Adrenal gland (tissue), 9 donors: ENCODE measurements at regions not wholly inside any gene's neighbourhood (a gene's known extent, or its start where the extent isn't known, plus 50 kb on each side); places are given as distances from the start of the nearest gene placed in this dataset.

Source experiments
- DNase-seq, 7 donors: peaks; one replicate each; pipeline ENCODE4 v3.0.0-alpha.2; 2019 to 2020
- H3K27ac ChIP-seq, 5 donors: fragments of 200-600 bp; sonication (generic) in 4 of 5; 1 replicate in 3 of 5; 2 replicates in 2 of 5; pipeline versions ENCODE4 v1.5.1 to v1.8.0; 2016 to 2020; ENCODE audit warnings: mild to moderate bottlenecking in 1 of 5
- H3K27me3 ChIP-seq: fragments of 200-600 bp; 2 replicates; pipeline ENCODE4 v1.8.0; 2021
- H3K36me3 ChIP-seq, 2 donors: fragments of 200-600 bp; replicated peaks in 1 of 2; 1 replicate in 1 of 2; 2 replicates in 1 of 2; pipeline versions ENCODE4 v1.5.1 to v1.8.0; 2018 to 2022
- H3K4me1 ChIP-seq, 2 donors: fragments of 200-600 bp; replicated peaks in 1 of 2; 1 replicate in 1 of 2; 2 replicates in 1 of 2; pipeline versions ENCODE4 v1.5.1 to v1.8.0; 2018 to 2021
- H3K4me3 ChIP-seq, 4 donors: fragments of 200-600 bp; sonication (generic) in 3 of 4; one replicate each; pipeline ENCODE4 v1.5.1; 2016 to 2018
- H3K9me3 ChIP-seq, 3 donors: fragments of 200-600 bp; sonication (generic) in 1 of 3; replicated peaks in 1 of 3; 1 replicate in 2 of 3; 2 replicates in 1 of 3; pipeline versions ENCODE4 v1.5.1 to v1.8.0; 2016 to 2021
- CTCF ChIP-seq, 6 experiments: fragments of 450-650 bp in 4 of 6; fragments of 200-600 bp in 2 of 6; sonication (generic) in 1 of 6; IDR thresholded peaks; 1 replicate in 5 of 6; 2 replicates in 1 of 6; pipeline versions ENCODE4 v1.5.1 to v1.8.0; 2016 to 2021; ENCODE audit warnings: antibody characterized with exemption in 6 of 6, mild to moderate bottlenecking in 2 of 6, moderate library complexity in 1 of 6
- POLR2A ChIP-seq, 2 donors: fragments of 450-650 bp; IDR thresholded peaks; one replicate each; pipeline ENCODE4 v1.6.1; 2017; ENCODE audit warnings: antibody characterized with exemption in 2 of 2, mild to moderate bottlenecking in 2 of 2, moderate library complexity in 1 of 2
- WGBS, 4 donors: extraction: QIAGEN DNeasy Blood & Tissue Kit in 2 of 4; methylation state at CpG; one replicate each; pipeline versions ENCODE4 v1.1.5 to v1.1.7; 2013 to 2017; 5-methylcytosine and 5-hydroxymethylcytosine counted together
- intact Hi-C, 2 donors: fragments of 100-400 bp; cut with DNase I; formaldehyde crosslinking; loops; one replicate each; pipeline versions ENCODE4 v1.14.1 to v1.15.0; 2022 to 2023
- donor health status: healthy with polysubstance abuse.
- donor health status: Bipolar disorder and iron deficiency.
- donor health status: DM: yes; HTN: yes; CAD: no.
- donor health status: DM: no; HTN: no; CAD: no.
- donor health status: DM: no; HTN: no; CAD: no.

- H3K36me3 ChIP-seq, result no peaks in the 10 kb centered on the region
- H3K27me3 ChIP-seq, result no peaks in the 10 kb centered on the region
- no peak overlapping the region for H3K27ac ChIP-seq
- 90 to 97% (median 91%) methylated on average over 6 to 18 of the region's 18 CpGs for WGBS, 4 donors
- intact Hi-C loops, result no loop called here
- DNase-seq, result no peak
- no peak overlapping the region for H3K4me3 ChIP-seq
- no peaks in the 10 kb centered on the region for H3K4me1 ChIP-seq
- no peak for TF ChIP-seq POLR2A (IDR thresholded peaks at IDR 0.05)
- no peak for TF ChIP-seq CTCF (IDR thresholded peaks at IDR 0.05)
- no peaks in the 10 kb centered on the region for H3K9me3 ChIP-seq
Observed at GRCh38 chr10:128950159-128950915, 516.7 kb upstream of the MGMT start.

DNA sequence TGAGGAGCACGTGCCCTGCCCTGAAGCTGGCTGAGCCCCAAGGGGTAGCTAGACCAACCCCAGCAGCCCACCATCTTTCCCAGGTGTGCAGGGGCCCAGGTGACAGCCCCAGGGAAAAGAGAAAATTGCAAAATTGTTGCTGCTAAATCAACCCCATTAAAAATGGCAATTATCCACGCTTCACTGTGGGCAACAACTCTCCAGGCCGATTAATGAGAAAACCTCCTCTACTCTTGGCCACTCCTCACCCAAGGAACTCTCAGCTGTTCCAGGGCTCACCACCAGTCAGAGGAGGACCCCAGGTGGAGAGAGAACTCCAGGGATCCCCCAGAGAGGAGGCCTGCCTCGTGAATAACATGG lies 516.1 kb upstream of the MGMT start:
- DNase-seq, result no peak
- intact Hi-C loops, result no loop called here
- no peak overlapping the region for H3K4me3 ChIP-seq
- H3K27me3 ChIP-seq, result no peaks in the 10 kb centered on the region
- no peaks in the 10 kb centered on the region for H3K9me3 ChIP-seq
- 64 to 86% (median 82%) methylated on average over 3 to 4 of the region's 4 CpGs for WGBS, 4 donors
- no peaks in the 10 kb centered on the region for H3K36me3 ChIP-seq
- H3K27ac ChIP-seq, result no peak overlapping the region
- no peaks in the 10 kb centered on the region for H3K4me1 ChIP-seq
- TF ChIP-seq CTCF (IDR thresholded peaks at IDR 0.05) (no peak), POLR2A (IDR thresholded peaks at IDR 0.05) (no peak)

DNA sequence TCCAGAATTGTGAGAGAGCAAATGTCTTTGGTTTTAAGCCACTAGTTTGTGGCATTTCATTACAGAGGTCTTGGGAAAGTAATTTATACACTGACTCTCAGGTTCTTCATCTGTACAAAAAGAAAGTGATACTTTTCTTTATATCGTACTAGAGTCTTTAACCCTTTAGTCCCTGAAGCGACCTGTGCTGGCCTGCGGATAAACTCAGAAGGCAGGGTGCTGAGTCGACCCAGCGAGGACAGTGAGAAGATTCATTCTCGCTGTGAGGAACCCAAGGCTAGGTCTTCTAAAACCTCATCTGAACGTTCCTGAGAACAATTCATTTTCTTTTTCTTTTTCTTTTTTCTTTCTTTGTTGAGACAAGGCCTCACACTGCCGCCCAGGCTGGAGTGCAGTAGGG lies 514.2 kb upstream of the MGMT start:
- no peak for DNase-seq
- Histone ChIP-seq H3K36me3 (no peaks in the 10 kb centered on the region), H3K27me3 (no peaks in the 10 kb centered on the region), H3K27ac (no peak overlapping the region), H3K4me1 (no peaks in the 10 kb centered on the region), H3K9me3 (no peaks in the 10 kb centered on the region), H3K4me3 (no peak overlapping the region)
- no peak for TF ChIP-seq POLR2A (IDR thresholded peaks at IDR 0.05)
- intact Hi-C loops, result no loop called here
- WGBS, 4 donors, result 77 to 91% (median 84%) methylated on average over 8 of the region's 8 CpGs

DNA sequence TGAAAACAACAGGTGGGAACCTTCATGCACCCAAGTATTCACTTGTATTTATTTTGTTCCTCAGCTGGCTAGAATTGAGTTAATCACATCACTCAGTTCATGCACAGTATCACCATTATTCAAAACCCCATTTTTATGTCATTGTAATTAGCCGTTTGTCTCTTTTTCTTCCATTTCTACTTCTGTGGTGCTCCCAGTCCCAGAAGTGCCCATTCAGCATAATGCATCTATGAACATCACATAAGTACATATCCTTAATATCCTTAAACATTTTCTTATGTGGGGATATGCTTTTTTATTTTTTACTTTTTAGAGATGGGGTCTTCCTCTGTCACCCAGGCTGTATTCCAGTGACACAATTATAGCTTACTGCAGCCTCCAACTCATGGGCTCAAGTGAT lies 510.9 kb upstream of the MGMT start:
- no peak overlapping the region for H3K27ac ChIP-seq
- no peak overlapping the region for H3K4me3 ChIP-seq
- H3K36me3 ChIP-seq, result no peaks in the 10 kb centered on the region
- intact Hi-C loops, result no loop called here
- TF ChIP-seq POLR2A (IDR thresholded peaks at IDR 0.05), result no peak
- no peak for TF ChIP-seq CTCF (IDR thresholded peaks at IDR 0.05)
- no peaks in the 10 kb centered on the region for H3K9me3 ChIP-seq
- 59 to 74% (median 68%) methylated on average over 1 of the region's 1 CpG for WGBS, 4 donors
- DNase-seq, result no peak
- H3K27me3 ChIP-seq, result no peaks in the 10 kb centered on the region
- no peaks in the 10 kb centered on the region for H3K4me1 ChIP-seq

- 43 to 74% (median 49%) methylated on average over 3 to 4 of the region's 4 CpGs for WGBS, 4 donors
- no peak overlapping the region for H3K4me3 ChIP-seq
- no peaks in the 10 kb centered on the region for H3K27me3 ChIP-seq
- H3K36me3 ChIP-seq, result no peaks in the 10 kb centered on the region
- no peak overlapping the region for H3K27ac ChIP-seq
- no peaks in the 10 kb centered on the region for H3K9me3 ChIP-seq
- intact Hi-C loops, result no loop called here
- TF ChIP-seq CTCF (IDR thresholded peaks at IDR 0.05) (no peak), POLR2A (IDR thresholded peaks at IDR 0.05) (no peak)
- no peak for DNase-seq
- no peaks in the 10 kb centered on the region for H3K4me1 ChIP-seq
Observed at GRCh38 chr10:128957221-128957620, 509.8 kb upstream of the MGMT start.
